Fibroblast of villous mesenchyme (primary cell): ENCODE measurements at regions not wholly inside any gene's neighbourhood (a gene's known extent, or its start where the extent isn't known, plus 50 kb on each side); places are given as distances from the start of the nearest gene placed in this dataset.

Source experiments
- DNase-seq: peaks from one replicate; pipeline ENCODE4 v3.0.0-alpha.2; 2010; ENCODE audit warnings: low read depth
- H3K4me3 ChIP-seq: 2 replicates; pipeline ENCODE4 v1.5.1; 2011; ENCODE audit warnings: low read depth, mild to moderate bottlenecking, low read length
- TF ChIP-seq, protein P1 (sequence below): IDR thresholded peaks from 2 replicates; pipeline ENCODE4 v1.5.1; 2012; ENCODE audit warnings: low read depth, mild to moderate bottlenecking, low read length; ENCODE audit not compliant: insufficient read depth

DNA sequence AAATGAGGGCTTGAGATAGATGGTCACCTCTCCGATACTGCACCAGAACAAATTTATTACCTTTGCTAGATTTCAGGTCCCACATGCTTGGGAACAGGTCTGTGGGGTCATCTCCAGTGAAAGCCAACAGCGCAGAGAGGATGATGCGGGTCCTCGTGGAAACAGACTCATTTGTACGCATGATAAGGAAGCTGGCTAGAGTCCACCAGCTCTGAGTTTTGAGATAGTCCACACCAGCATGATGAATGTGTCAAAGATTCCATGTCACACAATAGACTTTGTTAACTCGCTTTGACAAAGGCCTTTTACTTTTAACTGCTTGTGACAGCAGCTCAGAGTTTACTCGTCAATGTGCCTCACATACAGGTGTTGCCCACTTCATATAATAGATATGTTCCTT lies 105.4 kb upstream of the TBCA start:
- TF ChIP-seq, protein P1, sequence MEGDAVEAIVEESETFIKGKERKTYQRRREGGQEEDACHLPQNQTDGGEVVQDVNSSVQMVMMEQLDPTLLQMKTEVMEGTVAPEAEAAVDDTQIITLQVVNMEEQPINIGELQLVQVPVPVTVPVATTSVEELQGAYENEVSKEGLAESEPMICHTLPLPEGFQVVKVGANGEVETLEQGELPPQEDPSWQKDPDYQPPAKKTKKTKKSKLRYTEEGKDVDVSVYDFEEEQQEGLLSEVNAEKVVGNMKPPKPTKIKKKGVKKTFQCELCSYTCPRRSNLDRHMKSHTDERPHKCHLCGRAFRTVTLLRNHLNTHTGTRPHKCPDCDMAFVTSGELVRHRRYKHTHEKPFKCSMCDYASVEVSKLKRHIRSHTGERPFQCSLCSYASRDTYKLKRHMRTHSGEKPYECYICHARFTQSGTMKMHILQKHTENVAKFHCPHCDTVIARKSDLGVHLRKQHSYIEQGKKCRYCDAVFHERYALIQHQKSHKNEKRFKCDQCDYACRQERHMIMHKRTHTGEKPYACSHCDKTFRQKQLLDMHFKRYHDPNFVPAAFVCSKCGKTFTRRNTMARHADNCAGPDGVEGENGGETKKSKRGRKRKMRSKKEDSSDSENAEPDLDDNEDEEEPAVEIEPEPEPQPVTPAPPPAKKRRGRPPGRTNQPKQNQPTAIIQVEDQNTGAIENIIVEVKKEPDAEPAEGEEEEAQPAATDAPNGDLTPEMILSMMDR: no peak
- no peak overlapping the region for H3K4me3 ChIP-seq
- DNase-seq: peak; percentile 48

DNA sequence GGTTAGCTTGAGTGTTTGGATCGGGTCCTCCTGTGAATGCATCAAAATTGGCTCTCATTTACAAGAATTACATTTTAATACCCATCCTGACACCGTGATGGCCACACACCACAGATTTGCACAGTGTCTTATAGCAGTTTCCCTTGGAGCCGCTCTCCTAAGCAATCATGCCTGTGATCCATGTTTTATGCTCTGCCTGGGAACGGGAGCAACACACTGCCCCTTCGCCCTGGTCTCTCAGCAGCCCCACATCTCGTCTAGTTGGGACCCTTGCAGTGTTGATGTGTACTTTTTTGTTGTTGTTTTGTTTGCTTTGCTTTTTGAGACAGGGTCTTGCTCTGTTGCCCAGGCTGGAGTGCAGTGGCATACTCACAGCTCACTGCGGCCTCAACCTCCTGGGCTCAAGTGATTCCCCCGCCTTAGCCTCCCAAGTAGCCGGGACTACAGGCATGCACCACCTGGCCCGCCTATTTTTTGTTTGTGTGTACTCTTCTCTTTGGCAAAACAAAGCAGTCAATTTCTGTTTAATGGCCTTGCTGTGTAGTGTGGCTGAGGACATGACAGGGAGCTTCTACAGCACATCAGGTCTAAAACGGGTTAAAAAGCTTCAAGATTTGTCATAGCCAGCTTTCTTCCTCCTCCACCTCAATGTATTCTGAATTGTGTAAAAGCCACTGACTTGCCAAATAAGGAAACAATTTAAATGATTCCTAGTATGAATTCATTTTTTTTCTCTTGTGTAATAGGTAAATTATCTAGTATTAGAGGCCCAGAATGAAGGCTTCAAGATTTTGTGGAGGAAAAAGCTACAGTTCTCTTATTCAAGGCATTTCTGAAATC lies 101.6 kb upstream of the TBCA start:
- no peak overlapping the region for H3K4me3 ChIP-seq
- TF ChIP-seq, protein P1: no peak
- no peak for DNase-seq

DNA sequence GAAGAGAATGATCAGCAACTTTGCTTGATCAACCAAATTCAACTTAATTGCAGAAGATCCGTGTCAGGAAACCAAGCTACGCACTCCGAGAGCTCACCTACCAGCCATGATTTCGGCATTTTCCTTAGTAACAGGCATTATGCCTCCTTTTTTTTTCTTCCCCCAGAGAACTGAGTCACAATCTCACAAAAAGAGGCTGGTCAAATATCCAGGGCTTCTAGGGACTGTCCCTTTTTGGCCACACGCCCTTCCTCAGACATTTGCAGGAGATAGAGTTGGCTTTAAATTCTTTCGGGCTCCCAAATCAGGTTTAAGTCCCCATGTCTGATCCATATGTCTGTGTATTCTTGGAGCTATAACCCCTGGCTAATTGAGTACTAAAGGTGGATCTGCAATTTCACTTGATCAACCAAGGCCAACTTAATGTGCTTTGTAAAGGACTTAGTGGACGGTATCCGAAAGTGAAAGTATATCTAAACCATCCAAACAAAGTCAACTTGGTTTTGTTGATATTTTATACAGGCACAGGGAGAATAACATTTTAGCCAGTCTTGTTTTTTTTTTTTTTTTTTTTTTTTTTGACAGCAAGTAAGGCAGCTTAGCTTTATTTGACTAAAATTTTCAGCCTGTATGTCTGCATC lies 100.8 kb upstream of the TBCA start:
- peak overlapping the region; percentile 36 for H3K4me3 ChIP-seq
- DNase-seq: peak; percentile 57
- TF ChIP-seq, protein P1: no peak

DNA sequence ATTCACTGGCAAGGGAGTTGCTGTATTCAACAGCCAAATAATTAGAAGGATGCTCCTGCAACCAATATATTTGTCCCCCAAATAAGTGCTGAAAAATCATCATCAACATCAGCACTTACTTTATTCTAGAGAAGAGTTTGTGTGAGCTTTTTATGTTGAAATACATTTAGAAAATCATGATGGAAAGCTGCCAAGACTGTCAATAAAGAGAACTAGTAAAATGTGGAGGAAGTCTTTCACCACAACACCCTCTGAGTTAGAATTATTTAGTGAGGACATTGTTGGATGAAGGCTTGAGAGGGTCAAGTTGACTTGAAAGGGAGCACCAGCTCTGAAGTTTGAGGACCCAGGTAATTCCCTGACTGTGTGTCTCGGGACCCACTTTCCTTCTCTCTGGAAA lies 100.2 kb upstream of the TBCA start:
- no peak overlapping the region for H3K4me3 ChIP-seq
- TF ChIP-seq, protein P1: no peak
- no peak for DNase-seq

DNA sequence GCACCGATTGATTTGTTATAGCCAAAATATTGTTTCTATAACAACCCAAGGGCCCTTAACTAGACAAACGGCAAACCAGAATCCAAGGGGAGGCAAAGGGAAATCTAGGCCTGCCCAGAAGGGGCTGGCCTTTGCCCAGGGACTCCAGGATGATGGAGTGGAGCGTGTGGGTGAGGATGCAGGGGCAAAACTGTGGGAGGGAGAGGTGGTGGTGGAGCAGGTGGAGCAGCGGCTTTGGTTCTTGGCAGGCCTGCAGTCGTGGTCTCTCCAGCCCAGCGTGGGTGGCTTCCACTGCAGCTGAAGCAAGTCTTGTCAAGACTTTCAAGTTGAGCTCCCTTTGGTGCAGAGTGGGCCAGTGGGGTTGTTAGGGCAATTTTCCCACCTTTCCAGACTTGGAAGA lies 98.6 kb upstream of the TBCA start:
- no peak for DNase-seq
- TF ChIP-seq, protein P1: no peak
- no peak overlapping the region for H3K4me3 ChIP-seq

DNA sequence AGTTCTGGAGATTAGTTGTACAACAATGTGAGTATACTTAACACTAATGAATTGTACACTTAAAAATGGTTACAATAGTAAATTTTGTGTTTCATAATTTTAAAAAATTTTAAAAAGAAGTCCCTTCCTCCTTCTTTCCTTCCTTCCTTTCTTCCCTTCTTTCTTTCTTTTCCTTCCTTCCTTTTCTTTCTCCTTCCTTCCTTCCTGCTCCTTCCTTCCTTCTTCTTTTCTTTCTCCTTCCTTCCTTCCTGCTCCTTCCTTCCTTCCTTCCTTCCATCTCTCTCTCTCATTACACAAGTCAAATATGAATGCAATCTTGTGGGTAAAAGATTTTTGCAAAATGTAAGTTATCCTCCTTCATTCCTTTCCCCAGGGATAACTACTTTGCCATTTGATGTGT lies 97.1 kb upstream of the TBCA start:
- DNase-seq: no peak
- H3K4me3 ChIP-seq: no peak overlapping the region
- TF ChIP-seq, protein P1: no peak
